GM18870 (cell line): ENCODE measurements at regions not wholly inside any gene's neighbourhood (a gene's known extent, or its start where the extent isn't known, plus 50 kb on each side); places are given as distances from the start of the nearest gene placed in this dataset.
"Not testable (repeated sequence)": the region's sequence is repeated elsewhere in the genome, so short reads cannot be mapped to it uniquely, and the experiment has no call there.

Experiments
- ATAC-seq: cut with Tn5 transposase; IDR thresholded peaks from one replicate; pipeline ENCODE4 v1.9.1; 2021; ENCODE audit warnings: moderate library complexity; ENCODE audit not compliant: unreplicated experiment

GRCh38 chr13:95388420-95389079 is 87.3 kb upstream of the ABCC4 start:
- peak; percentile 39 for ATAC-seq

- no peak for ATAC-seq
Measured at GRCh38 chr13:95391362-95391761, 90.1 kb upstream of the ABCC4 start.

- no peak for ATAC-seq
Measured at GRCh38 chr13:95391785-95392184, 90.5 kb upstream of the ABCC4 start.

- no peak for ATAC-seq
Measured at GRCh38 chr13:95392597-95392996, 91.3 kb upstream of the ABCC4 start.

GRCh38 chr13:95403349-95404140 is 102.3 kb upstream of the ABCC4 start:
- ATAC-seq: no peak

- ATAC-seq: peak; percentile 85
Measured at GRCh38 chr13:95404141-95404882, 103.1 kb upstream of the ABCC4 start.

GRCh38 chr13:95406176-95406575 is 104.9 kb upstream of the ABCC4 start:
- no peak for ATAC-seq

GRCh38 chr13:95411428-95412040 is 110.3 kb upstream of the ABCC4 start:
- ATAC-seq: no peak

- ATAC-seq: no peak
Measured at GRCh38 chr13:95418946-95419345, 117.7 kb upstream of the ABCC4 start.

GRCh38 chr13:95420501-95420900 is 119.2 kb upstream of the ABCC4 start:
- no peak for ATAC-seq

- ATAC-seq: no peak
Measured at GRCh38 chr13:95426631-95427030, 125.4 kb upstream of the ABCC4 start.

GRCh38 chr13:95430525-95430924 is 122.0 kb upstream of the CLDN10 start:
- ATAC-seq: not testable (repeated sequence)

GRCh38 chr13:95432141-95432540 is 120.4 kb upstream of the CLDN10 start:
- ATAC-seq: no peak

GRCh38 chr13:95433537-95433936 is 119.0 kb upstream of the CLDN10 start:
- no peak for ATAC-seq

GRCh38 chr13:95434111-95434510 is 118.4 kb upstream of the CLDN10 start:
- no peak for ATAC-seq

GRCh38 chr13:95437561-95437960 is 115.0 kb upstream of the CLDN10 start:
- no peak for ATAC-seq

- no peak for ATAC-seq
Measured at GRCh38 chr13:95438297-95438696, 114.2 kb upstream of the CLDN10 start.

- no peak for ATAC-seq
Measured at GRCh38 chr13:95440441-95441088, 112.0 kb upstream of the CLDN10 start.

- no peak for ATAC-seq
Measured at GRCh38 chr13:95441326-95441725, 111.2 kb upstream of the CLDN10 start.

GRCh38 chr13:95444006-95444730 is 108.4 kb upstream of the CLDN10 start:
- no peak for ATAC-seq
